Liver (tissue), 8 donors: ENCODE measurements at regions not wholly inside any gene's neighbourhood (a gene's known extent, or its start where the extent isn't known, plus 50 kb on each side); places are given as distances from the start of the nearest gene placed in this dataset.

Experiments used
- DNase-seq: peaks from one replicate; pipeline ENCODE4 v3.0.0-alpha.2; 2017; ENCODE audit warnings: low spot score
- H3K27ac ChIP-seq, 2 donors: one replicate each; pipeline ENCODE4 v1.7.0; 2013; ENCODE audit warnings: inconsistent platforms in 2 of 2, low read length in 2 of 2, control low read depth in 1 of 2, low read depth in 1 of 2, mild to moderate bottlenecking in 1 of 2
- H3K27me3 ChIP-seq, 4 donors: one replicate each; pipeline versions ENCODE4 v1.6.1 to v1.7.0; 2013; ENCODE audit warnings: low read length in 3 of 4, inconsistent platforms in 1 of 4, mild to moderate bottlenecking in 1 of 4, moderate library complexity in 1 of 4; ENCODE audit not compliant: control insufficient read depth in 4 of 4, insufficient read depth in 4 of 4
- H3K36me3 ChIP-seq, 4 donors: one replicate each; pipeline versions ENCODE4 v1.6.1 to v1.7.0; 2013; ENCODE audit warnings: low read length in 3 of 4, mild to moderate bottlenecking in 3 of 4, low read depth in 1 of 4, moderate library complexity in 1 of 4; ENCODE audit not compliant: control insufficient read depth in 4 of 4, insufficient read depth in 3 of 4
- H3K4me1 ChIP-seq, 4 donors: one replicate each; pipeline versions ENCODE4 v1.6.1 to v1.7.0; 2013; ENCODE audit warnings: low read length in 3 of 4, mild to moderate bottlenecking in 3 of 4, moderate library complexity in 1 of 4; ENCODE audit not compliant: control insufficient read depth in 4 of 4, insufficient read depth in 4 of 4
- H3K4me3 ChIP-seq, 3 donors: one replicate each; pipeline versions ENCODE4 v1.6.1 to v1.7.0; 2013; ENCODE audit warnings: low read length in 3 of 3, control low read depth in 1 of 3, low read depth in 1 of 3, mild to moderate bottlenecking in 1 of 3
- H3K9ac ChIP-seq, 2 donors: one replicate each; pipeline ENCODE4 v1.7.0; 2013; ENCODE audit warnings: low read length in 2 of 2, mild to moderate bottlenecking in 2 of 2, moderate library complexity in 2 of 2, control low read depth in 1 of 2, low read depth in 1 of 2
- H3K9me3 ChIP-seq, 4 donors: one replicate each; pipeline versions ENCODE4 v1.6.1 to v1.7.0; 2013; ENCODE audit warnings: low read length in 3 of 4; ENCODE audit not compliant: control insufficient read depth in 4 of 4
- ATF3 ChIP-seq: IDR thresholded peaks from 2 replicates; pipeline ENCODE4 v1.6.1; 2016; ENCODE audit warnings: antibody characterized with exemption
- CTCF ChIP-seq: fragments of 150-350 bp; IDR thresholded peaks from 2 replicates; pipeline ENCODE4 v1.5.1; 2017; ENCODE audit warnings: improper control_type of control experiment, low read depth, low read length; ENCODE audit not compliant: missing input control
- EGR1 ChIP-seq, 2 donors: IDR thresholded peaks; 2 replicates each; pipeline ENCODE4 v1.6.1; 2016 to 2018; ENCODE audit warnings: antibody characterized with exemption in 2 of 2, low read depth in 2 of 2
- FOXA1 ChIP-seq: IDR thresholded peaks from 2 replicates; pipeline ENCODE4 v1.6.1; 2016; ENCODE audit warnings: antibody characterized with exemption
- FOXA2 ChIP-seq: IDR thresholded peaks from 2 replicates; pipeline ENCODE4 v1.6.1; 2016; ENCODE audit warnings: antibody characterized with exemption
- GABPA ChIP-seq, 2 donors: IDR thresholded peaks in 1 of 2; conservative IDR thresholded peaks in 1 of 2; 2 replicates each; pipeline ENCODE4 v1.6.1; 2016; ENCODE audit warnings: antibody characterized with exemption in 2 of 2, mild to moderate bottlenecking in 1 of 2, moderate library complexity in 1 of 2
- HNF4A ChIP-seq, 2 donors: conservative IDR thresholded peaks; 2 replicates each; pipeline ENCODE4 v1.6.1; 2016; ENCODE audit warnings: antibody characterized with exemption in 2 of 2, mild to moderate bottlenecking in 2 of 2
- HNF4G ChIP-seq: IDR thresholded peaks from 2 replicates; pipeline ENCODE4 v1.6.1; 2016; ENCODE audit warnings: antibody characterized with exemption
- JUND ChIP-seq, 2 donors: IDR thresholded peaks; 2 replicates each; pipeline ENCODE4 v1.6.1; 2016; ENCODE audit warnings: antibody characterized with exemption in 2 of 2
- MAX ChIP-seq: IDR thresholded peaks from 2 replicates; pipeline ENCODE4 v1.6.1; 2016; ENCODE audit warnings: antibody characterized with exemption
- NR2F2 ChIP-seq: IDR thresholded peaks from 2 replicates; pipeline ENCODE4 v1.6.1; 2016; ENCODE audit warnings: antibody characterized with exemption
- RAD21 ChIP-seq, 2 donors: IDR thresholded peaks; 2 replicates each; pipeline ENCODE4 v1.6.1; 2016; ENCODE audit warnings: antibody characterized with exemption in 2 of 2, mild to moderate bottlenecking in 2 of 2
- REST ChIP-seq: IDR thresholded peaks from 2 replicates; pipeline ENCODE4 v1.6.1; 2016; ENCODE audit warnings: antibody characterized with exemption, mild to moderate bottlenecking
- RXRA ChIP-seq, 2 donors: IDR thresholded peaks; 2 replicates each; pipeline ENCODE4 v1.6.1; 2017 to 2018; ENCODE audit warnings: antibody characterized with exemption in 2 of 2, mild to moderate bottlenecking in 1 of 2
- SP1 ChIP-seq: IDR thresholded peaks from 2 replicates; pipeline ENCODE4 v1.6.1; 2018; ENCODE audit warnings: antibody characterized with exemption, mild to moderate bottlenecking
- TAF1 ChIP-seq: conservative IDR thresholded peaks from 2 replicates; pipeline ENCODE4 v1.6.1; 2016; ENCODE audit warnings: antibody characterized with exemption, mild to moderate bottlenecking
- YY1 ChIP-seq: IDR thresholded peaks from 2 replicates; pipeline ENCODE4 v1.6.1; 2016; ENCODE audit warnings: antibody characterized with exemption, mild to moderate bottlenecking
- ZBTB33 ChIP-seq: IDR thresholded peaks from 2 replicates; pipeline ENCODE4 v1.6.1; 2016; ENCODE audit warnings: antibody characterized with exemption
- WGBS: extraction: QIAGEN DNeasy Blood & Tissue Kit; methylation state at CpG from one replicate; pipeline ENCODE4 v1.1.7; 2013; 5-methylcytosine and 5-hydroxymethylcytosine counted together
- donor health status: healthy.
- donor health status: healthy.
- donor health status: healthy.
- donor health status: healthy.
- donor health status: healthy.

- H3K27me3 ChIP-seq = no peaks in the 10 kb centered on the region
- H3K4me1 ChIP-seq = peaks cover 0 to 14% (median 8%) of the 10 kb centered on the region in 4 donors
- H3K27ac ChIP-seq = no peak overlapping the region
- no peaks in the 10 kb centered on the region for H3K36me3 ChIP-seq
- WGBS = 86% methylated on average over 8 of the region's 8 CpGs
- no peak for TF ChIP-seq CTCF
- TF ChIP-seq SP1 = no peak
- TF ChIP-seq JUND (IDR thresholded peaks at IDR 0.05) = no peak
- TF ChIP-seq FOXA2 = no peak
- DNase-seq = no peak
- no peaks in the 10 kb centered on the region for H3K9me3 ChIP-seq
- no peak overlapping the region for H3K9ac ChIP-seq
- H3K4me3 ChIP-seq = no peak overlapping the region
These were observed 263.6 kb downstream of the TBL1XR1 start for GRCh38 chr3:176933704-176934103.

GRCh38 chr3:176932433-176932832, 264.8 kb downstream of the TBL1XR1 start:
- Histone ChIP-seq H3K27me3 (no peaks in the 10 kb centered on the region), H3K4me1 (peaks cover 0 to 27% (median 19%) of the 10 kb centered on the region in 4 donors), H3K9me3 (no peaks in the 10 kb centered on the region), H3K4me3 (no peak overlapping the region), H3K27ac (no peak overlapping the region), H3K9ac (no peak overlapping the region), H3K36me3 (no peaks in the 10 kb centered on the region)
- no peak for DNase-seq
- WGBS = 31% methylated on average over 3 of the region's 3 CpGs
- no peak for TF ChIP-seq HNF4G
- TF ChIP-seq RAD21 (IDR thresholded peaks at IDR 0.05) = no peak
- no peak for TF ChIP-seq JUND (IDR thresholded peaks at IDR 0.05)
- no peak for TF ChIP-seq HNF4A (conservative IDR thresholded peaks at IDR 0.05)
- TF ChIP-seq FOXA2 = no peak
- TF ChIP-seq CTCF = no peak
- no peak for TF ChIP-seq REST
- no peak for TF ChIP-seq SP1
- no peak for TF ChIP-seq ATF3
- TF ChIP-seq RXRA (IDR thresholded peaks at IDR 0.05) = no peak
- no peak for TF ChIP-seq TAF1
- no peak for TF ChIP-seq MAX
- TF ChIP-seq FOXA1 = no peak
- no peak for TF ChIP-seq GABPA (IDR thresholded peaks at IDR 0.05 in 1 of 2, conservative IDR thresholded peaks at IDR 0.05 in 1 of 2)
- TF ChIP-seq EGR1 (IDR thresholded peaks at IDR 0.05; ENCODE audit: low read depth in 2 of 2) = no peak
- TF ChIP-seq YY1 = no peak
- no peak for TF ChIP-seq NR2F2
- no peak for TF ChIP-seq ZBTB33
